ENCODE measurements at regions not wholly inside any gene's neighbourhood (a gene's known extent, or its start where the extent isn't known, plus 50 kb on each side); places are given as distances from the start of the nearest gene placed in this dataset.

- H3K4me3 ChIP-seq (ENCODE audit: insufficient read depth, low read length) = no peak overlapping the region
- H2AFZ ChIP-seq (ENCODE audit: low read length) = no peak overlapping the region
- no peaks in the 10 kb centered on the region for H3K9me3 ChIP-seq (ENCODE audit: low read depth, low read length)
- H3K4me2 ChIP-seq (ENCODE audit: insufficient read depth, low read length) = no peak overlapping the region
- no peak for DNase-seq (ENCODE audit: insufficient read length, low spot score, missing footprints)
- H3K4me1 ChIP-seq (ENCODE audit: insufficient read depth, low read length) = no peaks in the 10 kb centered on the region
- H3K36me3 ChIP-seq (ENCODE audit: insufficient read depth, low read length) = no peaks in the 10 kb centered on the region
- no peak for TF ChIP-seq CTCF (IDR thresholded peaks at IDR 0.05; ENCODE audit: extremely low read depth, low read depth, low read length)
- no peaks in the 10 kb centered on the region for H4K20me1 ChIP-seq (ENCODE audit: insufficient read depth, low read length)
- H3K79me2 ChIP-seq (ENCODE audit: insufficient read depth, low read length) = no peaks in the 10 kb centered on the region
- H3K27me3 ChIP-seq (ENCODE audit: insufficient read depth, low read length) = no peaks in the 10 kb centered on the region
- no peak overlapping the region for H3K27ac ChIP-seq (ENCODE audit: low read depth, low read length)
Observed at GRCh38 chr3:144912968-144913367, 941.3 kb downstream of the DIPK2A start.

GRCh38 chr3:144915202-144915601 lies 943.6 kb downstream of the DIPK2A start:
- Histone ChIP-seq H3K27ac (ENCODE audit: low read depth, low read length) (no peak overlapping the region), H2AFZ (ENCODE audit: low read length) (no peak overlapping the region), H3K4me3 (ENCODE audit: insufficient read depth, low read length) (no peak overlapping the region), H3K4me1 (ENCODE audit: insufficient read depth, low read length) (no peaks in the 10 kb centered on the region), H3K36me3 (ENCODE audit: insufficient read depth, low read length) (no peaks in the 10 kb centered on the region), H3K27me3 (ENCODE audit: insufficient read depth, low read length) (no peaks in the 10 kb centered on the region), H3K4me2 (ENCODE audit: insufficient read depth, low read length) (no peak overlapping the region), H4K20me1 (ENCODE audit: insufficient read depth, low read length) (no peaks in the 10 kb centered on the region), H3K79me2 (ENCODE audit: insufficient read depth, low read length) (no peaks in the 10 kb centered on the region), H3K9me3 (ENCODE audit: low read depth, low read length) (no peaks in the 10 kb centered on the region)
- peak; percentile 38 for DNase-seq (ENCODE audit: insufficient read length, low spot score, missing footprints)
- TF ChIP-seq CTCF (IDR thresholded peaks at IDR 0.05; ENCODE audit: extremely low read depth, low read depth, low read length) = no peak

GRCh38 chr3:144921710-144922109 lies 950.1 kb downstream of the DIPK2A start:
- DNase-seq (ENCODE audit: insufficient read length, low spot score, missing footprints) = no peak

More at GRCh38 chr3:144921710-144922109, 950.1 kb downstream of the DIPK2A start:
- no peaks in the 10 kb centered on the region for H4K20me1 ChIP-seq (ENCODE audit: insufficient read depth, low read length)
- no peak overlapping the region for H2AFZ ChIP-seq (ENCODE audit: low read length)
- H3K9me3 ChIP-seq (ENCODE audit: low read depth, low read length) = no peaks in the 10 kb centered on the region
- H3K27me3 ChIP-seq (ENCODE audit: insufficient read depth, low read length) = no peaks in the 10 kb centered on the region
- no peaks in the 10 kb centered on the region for H3K4me1 ChIP-seq (ENCODE audit: insufficient read depth, low read length)
- no peaks in the 10 kb centered on the region for H3K36me3 ChIP-seq (ENCODE audit: insufficient read depth, low read length)
- no peaks in the 10 kb centered on the region for H3K79me2 ChIP-seq (ENCODE audit: insufficient read depth, low read length)
- no peak overlapping the region for H3K27ac ChIP-seq (ENCODE audit: low read depth, low read length)
- TF ChIP-seq CTCF (IDR thresholded peaks at IDR 0.05; ENCODE audit: extremely low read depth, low read depth, low read length) = no peak
- no peak overlapping the region for H3K4me2 ChIP-seq (ENCODE audit: insufficient read depth, low read length)
- H3K4me3 ChIP-seq (ENCODE audit: insufficient read depth, low read length) = no peak overlapping the region

All from osteoblast (primary cell).